GM10248 (cell line): ENCODE measurements at regions not wholly inside any gene's neighbourhood (a gene's known extent, or its start where the extent isn't known, plus 50 kb on each side); places are given as distances from the start of the nearest gene placed in this dataset.

ENCODE experiments used
- CTCF ChIA-PET: fragments of 300-600 bp; sonication (Branson Sonifier 250); formaldehyde crosslinking; extraction: SDS; loops from one replicate; lab custom pipeline; 2021; ENCODE audit warnings: antibody characterized with exemption; lab: Yijun Ruan, JAX
- POLR2A ChIA-PET: fragments of 350-650 bp; sonication (Branson Sonifier 250); formaldehyde crosslinking; extraction: SDS; loops from one replicate; lab custom pipeline; 2020; ENCODE audit warnings: antibody characterized with exemption; lab: Yijun Ruan, JAX
- DNase-seq: peaks from one replicate; pipeline ENCODE4 v3.0.0; 2012; ENCODE audit errors: extremely low spot score
- TF ChIP-seq, protein P1 (sequence below): IDR thresholded peaks from 2 replicates; pipeline ENCODE4 v1.5.1; 2012; ENCODE audit warnings: mild to moderate bottlenecking, low read depth; ENCODE audit errors: extremely low read depth, missing control alignments, control extremely low read depth

DNA sequence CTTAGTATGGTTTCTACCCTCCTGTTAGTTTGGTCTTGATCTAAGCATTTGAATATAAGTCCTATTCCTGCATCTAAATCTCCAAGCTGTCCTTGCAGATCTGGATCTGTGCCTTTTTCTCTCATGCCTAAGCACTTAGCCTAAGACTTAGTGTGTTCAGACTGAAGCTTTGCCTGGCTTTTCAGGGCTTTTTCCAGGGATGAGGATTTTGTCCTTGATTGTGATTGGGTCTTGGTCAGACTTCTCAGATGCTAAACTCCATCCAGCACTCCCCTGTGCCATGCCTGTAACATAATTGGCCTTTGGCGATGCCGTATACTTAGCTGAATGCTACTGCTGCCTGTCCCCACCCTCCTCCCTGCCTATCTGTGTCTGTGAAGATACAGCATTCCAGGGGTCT, 98.1 kb upstream of the NRIP1 start:
- POLR2A ChIA-PET: no interaction called here
- TF ChIP-seq, protein P1, sequence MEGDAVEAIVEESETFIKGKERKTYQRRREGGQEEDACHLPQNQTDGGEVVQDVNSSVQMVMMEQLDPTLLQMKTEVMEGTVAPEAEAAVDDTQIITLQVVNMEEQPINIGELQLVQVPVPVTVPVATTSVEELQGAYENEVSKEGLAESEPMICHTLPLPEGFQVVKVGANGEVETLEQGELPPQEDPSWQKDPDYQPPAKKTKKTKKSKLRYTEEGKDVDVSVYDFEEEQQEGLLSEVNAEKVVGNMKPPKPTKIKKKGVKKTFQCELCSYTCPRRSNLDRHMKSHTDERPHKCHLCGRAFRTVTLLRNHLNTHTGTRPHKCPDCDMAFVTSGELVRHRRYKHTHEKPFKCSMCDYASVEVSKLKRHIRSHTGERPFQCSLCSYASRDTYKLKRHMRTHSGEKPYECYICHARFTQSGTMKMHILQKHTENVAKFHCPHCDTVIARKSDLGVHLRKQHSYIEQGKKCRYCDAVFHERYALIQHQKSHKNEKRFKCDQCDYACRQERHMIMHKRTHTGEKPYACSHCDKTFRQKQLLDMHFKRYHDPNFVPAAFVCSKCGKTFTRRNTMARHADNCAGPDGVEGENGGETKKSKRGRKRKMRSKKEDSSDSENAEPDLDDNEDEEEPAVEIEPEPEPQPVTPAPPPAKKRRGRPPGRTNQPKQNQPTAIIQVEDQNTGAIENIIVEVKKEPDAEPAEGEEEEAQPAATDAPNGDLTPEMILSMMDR: no peak
- no peak for DNase-seq
- CTCF ChIA-PET: no interaction called here

DNA sequence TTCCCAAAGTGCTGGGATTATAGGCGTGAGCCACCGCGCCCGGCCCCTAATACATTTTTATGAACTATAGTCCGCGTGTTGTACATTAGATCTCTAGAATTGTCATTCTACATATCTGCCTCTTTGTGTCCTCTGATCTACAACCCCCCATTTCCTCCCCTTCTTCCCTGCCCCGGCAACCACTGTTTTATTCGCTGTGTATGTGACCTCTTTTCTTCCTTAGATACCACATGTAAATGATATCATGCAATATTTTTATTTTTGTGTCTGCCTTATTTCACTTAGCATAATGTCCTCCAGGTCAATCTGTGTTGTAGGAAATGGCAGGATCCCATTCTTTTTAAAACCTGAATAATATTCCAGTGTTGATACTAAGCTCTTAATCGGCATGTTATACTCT, 99.5 kb upstream of the NRIP1 start:
- ChIA-PET CTCF (no interaction called here), POLR2A (no interaction called here)
- TF ChIP-seq, protein P1: no peak
- DNase-seq: no peak

DNA sequence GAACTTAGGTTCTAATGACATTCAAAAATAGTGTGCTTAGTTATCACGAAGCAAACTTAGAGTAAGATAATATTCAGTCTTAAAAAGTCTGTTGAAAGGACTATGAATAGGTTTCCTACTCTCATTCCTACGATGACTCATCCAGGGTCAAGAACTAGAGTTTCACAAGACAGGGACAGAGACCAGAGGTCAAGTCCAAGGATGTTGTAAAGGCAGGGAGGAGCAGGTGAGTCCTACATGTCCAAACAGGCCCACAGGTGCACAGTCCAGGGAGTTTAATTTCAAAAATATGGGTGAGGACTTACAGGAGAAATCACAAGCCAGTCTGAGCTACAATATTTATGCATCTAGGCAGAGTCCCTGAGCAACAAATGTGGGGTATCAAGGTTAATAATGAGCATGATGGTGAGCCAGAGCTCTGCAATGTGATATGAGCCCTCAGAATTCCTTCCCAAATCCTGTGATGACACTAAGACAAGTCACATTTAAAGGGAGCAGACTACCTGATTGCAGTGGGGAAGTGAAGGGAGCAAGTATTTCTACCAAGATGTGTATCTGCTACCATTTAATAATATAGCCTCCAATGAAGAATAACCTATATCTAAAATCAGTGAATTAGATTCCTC, 100.0 kb upstream of the NRIP1 start:
- ChIA-PET POLR2A (no interaction called here), CTCF (no interaction called here)
- TF ChIP-seq, protein P1: no peak
- DNase-seq: no peak

DNA sequence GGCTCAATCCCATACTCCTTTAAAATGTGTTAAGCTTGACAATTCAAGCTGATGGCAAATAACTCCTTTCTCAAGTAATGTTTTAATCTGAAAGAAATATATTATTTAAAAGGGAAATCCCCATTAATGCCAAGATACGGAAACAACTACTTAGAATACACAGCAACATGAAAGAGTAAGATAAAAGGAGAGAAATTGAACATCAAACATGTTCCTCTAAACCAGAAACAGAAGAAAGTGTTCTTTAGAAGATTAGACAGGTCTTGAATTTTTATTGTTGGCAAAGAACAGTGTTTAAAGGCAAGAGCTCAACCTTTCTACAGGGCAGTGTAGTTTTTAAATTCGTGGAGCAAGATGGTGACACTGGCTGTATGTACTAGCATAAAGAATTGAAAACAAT, 105.8 kb upstream of the NRIP1 start:
- CTCF ChIA-PET: interaction anchor here (1.4 to 1.6 kb wide), 2 partner anchors 24 to 49 kb away, joined by 3 to 4 read pairs; no protein-coding TSS in a partner anchor
- DNase-seq: no peak
- TF ChIP-seq, protein P1: no peak
- POLR2A ChIA-PET: no interaction called here

DNA sequence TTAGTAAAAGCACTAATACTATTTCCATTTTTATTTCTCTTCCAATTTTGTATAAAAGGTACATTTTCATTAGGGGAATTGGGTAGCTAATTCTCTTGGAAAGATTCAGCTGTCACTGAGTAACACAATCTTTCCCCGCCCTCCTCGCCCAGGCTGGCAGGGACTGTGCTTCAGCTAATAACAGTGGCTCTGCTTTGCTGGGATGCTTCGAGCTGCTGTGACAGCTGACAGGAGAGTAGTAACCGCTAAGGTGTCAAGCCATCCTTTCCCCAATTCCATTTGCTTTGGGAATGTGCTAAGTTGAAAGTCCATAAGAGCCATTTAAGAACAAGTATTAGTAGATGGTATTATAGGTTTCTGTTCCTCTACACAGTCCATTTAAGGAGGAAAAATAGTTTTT, 106.7 kb upstream of the NRIP1 start:
- TF ChIP-seq, protein P1: no peak
- CTCF ChIA-PET: interaction anchor here (1.4 kb wide), 1 partner anchor 23 kb away, joined by 4 read pairs; no protein-coding TSS in a partner anchor
- no peak for DNase-seq
- POLR2A ChIA-PET: no interaction called here

DNA sequence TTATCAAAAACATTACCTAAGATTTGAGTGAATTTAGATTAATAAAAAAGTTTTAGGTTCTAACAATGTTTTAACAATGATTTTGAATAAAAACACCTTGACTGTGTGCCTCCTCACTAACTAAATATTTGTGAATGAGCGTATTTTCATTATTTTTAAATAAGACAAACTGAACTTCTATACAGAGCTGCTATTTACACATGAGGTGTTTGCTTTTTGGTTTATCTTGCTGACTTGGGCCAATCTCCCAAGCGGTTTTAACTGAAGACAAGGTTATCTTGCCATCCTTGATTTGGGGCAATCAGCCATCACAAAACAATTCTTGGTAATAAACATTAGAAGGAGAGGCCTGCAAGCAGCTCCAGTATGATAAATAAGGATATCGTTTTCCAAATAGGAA, 108.2 kb upstream of the NRIP1 start:
- TF ChIP-seq, protein P1: no peak
- DNase-seq: no peak
- CTCF ChIA-PET: no interaction called here
- POLR2A ChIA-PET: no interaction called here

DNA sequence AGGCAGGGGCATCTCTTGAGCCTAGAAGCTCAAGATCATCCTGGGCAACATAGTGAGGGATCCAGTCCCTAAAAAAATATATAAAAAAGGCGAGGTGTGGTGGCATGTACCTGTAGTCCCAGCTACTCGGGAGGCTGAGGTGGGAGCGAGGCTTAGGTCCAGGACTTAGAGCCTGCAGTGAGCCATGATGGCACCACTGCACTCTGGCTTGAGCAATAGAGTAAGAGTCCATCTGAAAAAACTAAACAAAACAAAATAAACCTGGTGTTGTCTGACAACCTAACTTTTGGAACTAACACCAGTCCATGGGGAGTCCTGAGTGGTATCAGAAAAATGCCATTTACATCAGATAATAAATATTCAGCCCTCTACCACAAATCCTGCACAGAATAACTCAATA, 110.1 kb upstream of the NRIP1 start:
- DNase-seq: no peak
- TF ChIP-seq, protein P1: no peak
- ChIA-PET CTCF (interaction anchor here (1.3 kb wide), 1 partner anchor 12 kb away, joined by 3 read pairs; no protein-coding TSS in a partner anchor), POLR2A (no interaction called here)
